A549 (cell line): ENCODE measurements at regions not wholly inside any gene's neighbourhood (a gene's known extent, or its start where the extent isn't known, plus 50 kb on each side); places are given as distances from the start of the nearest gene placed in this dataset.
"Not testable (repeated sequence)": the region's sequence is repeated elsewhere in the genome, so short reads cannot be mapped to it uniquely, and the experiment has no call there.

Experiments
- ATAC-seq, 2 experiments: fragments of 200-7000 bp in 1 of 2; fragments of >200 bp in 1 of 2; cut with Nextera tagmentation in 1 of 2; cut with Tn5 transposase in 1 of 2; 3 replicates each; pipeline versions ENCODE4 v1.8.0 to v1.9.1; 2018 to 2020; ENCODE audit warnings: mild to moderate bottlenecking in 1 of 2, moderate library complexity in 1 of 2
- CTCF ChIA-PET: fragments of 300-600 bp; sonication (Branson Sonifier 250); formaldehyde crosslinking; extraction: SDS; loops from one replicate; lab custom pipeline; 2021; ENCODE audit warnings: antibody characterized with exemption, inconsistent platforms; lab: Yijun Ruan, JAX
- POLR2A ChIA-PET: fragments of 350-600 bp; formaldehyde crosslinking; extraction: SDS; loops from one replicate; lab custom pipeline; 2021; ENCODE audit warnings: antibody characterized with exemption, inconsistent platforms; lab: Yijun Ruan, JAX
- DNase-seq, 2 experiments: peaks; one replicate each; pipeline versions ENCODE4 v3.0.0 to v3.0.0-alpha.2; 2011 to 2016; ENCODE audit warnings: low read depth in 1 of 2, low spot score in 1 of 2
- FAIRE-seq: peaks from 2 replicates; lab custom pipeline; 2011; peaks lifted over from hg19 to GRCh38; lab: Jason Lieb, UNC
- H3K27ac ChIP-seq, 2 experiments: fragments of >200 bp; sonication (Bioruptor Twin); formaldehyde crosslinking; 3 replicates each; pipeline ENCODE4 v1.5.1; 2016 to 2017
- H3K4me1 ChIP-seq: fragments of >200 bp; sonication (Bioruptor Twin); formaldehyde crosslinking; 3 replicates; pipeline ENCODE4 v1.6.1; 2016
- H3K4me2 ChIP-seq: fragments of >200 bp; sonication (Bioruptor Twin); formaldehyde crosslinking; 3 replicates; pipeline ENCODE4 v1.6.1; 2016
- H3K4me3 ChIP-seq: fragments of >200 bp; sonication (Bioruptor Twin); formaldehyde crosslinking; 3 replicates; pipeline ENCODE4 v1.5.1; 2016
- H3K9me3 ChIP-seq: fragments of >200 bp; sonication (Bioruptor Twin); formaldehyde crosslinking; 3 replicates; pipeline ENCODE4 v1.6.1; 2016
- MAFK ChIP-seq: fragments of 450-650 bp; IDR thresholded peaks from 2 replicates; pipeline ENCODE4 v1.6.1; 2014; ENCODE audit not compliant: partially characterized antibody
- RAD21 ChIP-seq, 2 experiments: fragments of >200 bp in 1 of 2; sonication (Bioruptor Twin) in 1 of 2; formaldehyde crosslinking in 1 of 2; IDR thresholded peaks in 1 of 2; conservative IDR thresholded peaks in 1 of 2; 2 replicates in 1 of 2; 3 replicates in 1 of 2; pipeline ENCODE4 v1.6.1; 2012 to 2018; ENCODE audit warnings: inconsistent platforms in 1 of 2
- WGBS: methylation state at CpG from one replicate; pipeline ENCODE4 v1.1.6; 2017; ENCODE audit errors: missing lambda C conversion rate; 5-methylcytosine and 5-hydroxymethylcytosine counted together

DNA sequence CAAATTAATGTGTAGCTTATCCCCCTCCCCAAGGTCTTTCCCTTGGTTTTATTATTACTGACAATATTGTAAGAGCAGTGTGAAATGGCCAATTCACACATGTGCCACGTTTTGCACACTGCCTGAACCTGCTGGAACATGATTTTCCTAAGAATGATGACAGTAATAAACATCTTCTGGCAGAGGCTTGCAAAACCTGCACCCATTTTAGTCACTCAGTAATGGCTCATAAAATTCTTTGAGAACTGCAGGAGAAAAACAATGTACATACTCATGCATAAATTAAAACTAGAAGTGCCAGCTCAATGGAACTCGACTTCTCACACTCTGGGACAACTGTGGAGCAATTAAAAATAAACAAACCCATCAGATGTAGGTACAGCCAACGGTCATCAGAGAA is 96.8 kb upstream of the POMZP3 start:
- H3K9me3 ChIP-seq, POLR2A ChIA-PET, ATAC-seq, H3K27ac ChIP-seq, H3K4me3 ChIP-seq, DNase-seq, H3K4me2 ChIP-seq, FAIRE-seq, CTCF ChIA-PET, H3K4me1 ChIP-seq: not testable (repeated sequence)
- WGBS, result 0% methylated on average over 2 of the region's 3 CpGs

GRCh38 chr7:76716551-76716950 is 89.5 kb upstream of the POMZP3 start:
- H3K9me3 ChIP-seq, H3K4me2 ChIP-seq, H3K4me1 ChIP-seq, H3K27ac ChIP-seq, POLR2A ChIA-PET, FAIRE-seq, H3K4me3 ChIP-seq, ATAC-seq, DNase-seq, CTCF ChIA-PET: not testable (repeated sequence)
- 68% methylated on average over 4 of the region's 4 CpGs for WGBS

DNA sequence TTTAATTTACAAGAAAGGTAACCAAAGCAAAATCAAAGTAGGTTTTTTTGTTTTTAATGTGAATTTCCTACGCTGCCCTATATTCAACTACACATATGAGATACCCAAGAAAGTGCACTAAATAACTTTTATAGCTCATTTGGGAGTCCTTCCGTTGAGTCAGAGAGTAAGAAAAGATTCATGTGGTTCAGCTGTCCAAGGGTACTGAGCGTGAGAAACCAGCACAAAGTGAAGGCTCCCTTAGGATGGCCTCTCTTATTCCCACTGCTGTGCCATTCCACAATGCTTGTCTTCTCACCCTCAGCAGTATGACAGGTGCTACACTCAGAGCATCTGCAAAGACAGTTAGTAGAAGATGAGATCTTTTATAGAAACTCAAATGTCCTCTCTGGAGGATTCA is 85.8 kb upstream of the POMZP3 start:
- DNase-seq, ATAC-seq, H3K4me3 ChIP-seq, H3K27ac ChIP-seq, POLR2A ChIA-PET, H3K9me3 ChIP-seq, H3K4me2 ChIP-seq, CTCF ChIA-PET, H3K4me1 ChIP-seq, FAIRE-seq: not testable (repeated sequence)
- 84% methylated on average over 3 of the region's 3 CpGs for WGBS

- FAIRE-seq, H3K4me3 ChIP-seq, H3K4me1 ChIP-seq, POLR2A ChIA-PET, H3K27ac ChIP-seq, H3K9me3 ChIP-seq, DNase-seq, H3K4me2 ChIP-seq, ATAC-seq, CTCF ChIA-PET: not testable (repeated sequence)
- WGBS, result 85% methylated on average over 2 of the region's 2 CpGs
Measured at GRCh38 chr7:76711648-76712047, 84.6 kb upstream of the POMZP3 start.

- 7% methylated on average over 1 of the region's 1 CpG for WGBS
- H3K4me2 ChIP-seq, H3K4me3 ChIP-seq, POLR2A ChIA-PET, H3K4me1 ChIP-seq, CTCF ChIA-PET, FAIRE-seq, H3K27ac ChIP-seq, H3K9me3 ChIP-seq: not testable (repeated sequence)
- DNase-seq (peak in 1 of 2 experiments; percentile 31), ATAC-seq (peak; percentile 19 to 66; a peak in 4 of 6 replicates)
- peak in 1 of 2 experiments; percentile 25; a peak in 1 of 5 replicates for TF ChIP-seq RAD21 (conservative IDR thresholded peaks at IDR 0.05 in 1 of 2, IDR thresholded peaks at IDR 0.05 in 1 of 2)
- TF ChIP-seq, all 56 proteins: peak for 1; not testable (repeated sequence) for 55
Measured at GRCh38 chr7:76709703-76710102, 82.6 kb upstream of the POMZP3 start.

GRCh38 chr7:76708446-76708845 is 81.4 kb upstream of the POMZP3 start:
- H3K4me1 ChIP-seq, H3K9me3 ChIP-seq, FAIRE-seq, H3K4me2 ChIP-seq, ATAC-seq, H3K4me3 ChIP-seq, POLR2A ChIA-PET, H3K27ac ChIP-seq, CTCF ChIA-PET, DNase-seq: not testable (repeated sequence)
- WGBS, result 85% methylated on average over 2 of the region's 2 CpGs

DNA sequence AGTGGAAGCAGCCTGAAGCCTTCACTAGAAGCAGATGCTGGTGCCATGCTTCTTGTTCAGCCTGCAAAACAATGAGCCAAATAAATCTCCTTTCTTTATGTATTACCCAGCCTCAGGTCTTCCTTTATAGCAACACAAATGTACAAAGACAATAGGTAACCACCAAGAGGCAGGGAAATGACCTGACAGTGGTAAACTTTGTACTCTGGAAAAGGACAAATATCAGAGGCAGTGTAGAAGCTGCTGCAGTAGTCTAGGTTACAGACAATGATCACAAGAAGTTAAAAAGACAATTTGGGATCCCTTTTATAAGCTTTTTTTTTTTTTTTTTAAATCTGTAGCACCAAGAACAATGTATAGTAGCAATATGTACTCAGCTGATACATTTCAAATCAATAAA is 76.7 kb upstream of the POMZP3 start:
- FAIRE-seq, CTCF ChIA-PET, ATAC-seq: not testable (repeated sequence)

GRCh38 chr7:76686277-76686676 is 59.2 kb upstream of the POMZP3 start:
- POLR2A ChIA-PET, H3K9me3 ChIP-seq, DNase-seq, H3K4me1 ChIP-seq, H3K4me2 ChIP-seq: not testable (repeated sequence)
- TF ChIP-seq MAFK, result peak; percentile 72
- TF ChIP-seq, all 56 proteins: peak for 1; not testable (repeated sequence) for 55
- ATAC-seq, H3K4me3 ChIP-seq, CTCF ChIA-PET, FAIRE-seq, H3K27ac ChIP-seq: not testable (repeated sequence)
- 87% methylated on average over 3 of the region's 3 CpGs for WGBS

More for the DNA sequence above, 76.7 kb upstream of the POMZP3 start:
- H3K4me1 ChIP-seq, DNase-seq, POLR2A ChIA-PET, H3K4me2 ChIP-seq, H3K9me3 ChIP-seq, H3K27ac ChIP-seq, H3K4me3 ChIP-seq: not testable (repeated sequence)

- H3K4me1 ChIP-seq, DNase-seq, H3K4me2 ChIP-seq, CTCF ChIA-PET, H3K9me3 ChIP-seq, H3K4me3 ChIP-seq, FAIRE-seq, H3K27ac ChIP-seq, POLR2A ChIA-PET, ATAC-seq: not testable (repeated sequence)
- WGBS, result 79% methylated on average over 1 of the region's 1 CpG
Measured at GRCh38 chr7:76684737-76685136, 57.7 kb upstream of the POMZP3 start.

DNA sequence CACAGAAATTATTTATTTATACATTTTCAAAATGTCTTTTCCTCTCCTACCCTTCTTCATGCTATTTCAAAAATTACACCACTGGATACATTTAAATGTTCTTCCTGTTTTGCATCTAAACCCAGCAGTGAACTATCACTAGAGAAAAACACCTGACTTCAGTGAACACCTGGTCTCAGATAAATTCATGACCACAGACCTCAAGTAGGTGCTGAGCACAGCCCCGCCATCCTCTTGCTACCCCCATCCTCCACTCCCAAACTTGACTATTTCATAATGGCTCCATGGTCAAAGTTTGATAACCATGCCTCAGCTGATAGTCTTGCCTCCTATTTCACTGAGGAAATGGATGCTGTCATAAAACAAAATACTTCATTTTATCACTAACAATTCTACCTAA is 56.6 kb upstream of the POMZP3 start:
- H3K4me1 ChIP-seq, DNase-seq, H3K4me3 ChIP-seq, CTCF ChIA-PET, POLR2A ChIA-PET, H3K4me2 ChIP-seq, FAIRE-seq, H3K9me3 ChIP-seq, H3K27ac ChIP-seq, ATAC-seq: not testable (repeated sequence)
- 50% methylated on average over 1 of the region's 1 CpG for WGBS

DNA sequence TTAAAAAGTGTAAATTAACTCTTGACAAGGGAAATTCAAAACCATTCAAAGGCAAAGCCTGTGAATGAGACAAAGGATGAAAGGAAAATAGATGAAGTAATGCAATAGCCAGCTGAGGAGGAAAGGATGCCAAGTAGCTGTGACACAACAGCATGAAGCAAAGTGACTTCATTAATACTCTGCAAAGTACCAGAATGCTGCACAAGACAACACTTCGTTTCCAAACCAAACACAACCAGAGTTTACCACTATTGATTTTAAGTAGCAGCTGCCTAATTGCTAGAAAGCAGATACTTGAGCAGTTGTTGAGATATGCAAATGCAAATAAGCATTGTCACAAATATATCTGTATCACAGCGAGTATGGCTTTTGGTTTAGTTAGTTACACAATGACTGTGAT is 54.7 kb upstream of the POMZP3 start:
- POLR2A ChIA-PET, CTCF ChIA-PET, H3K4me3 ChIP-seq, H3K4me1 ChIP-seq, ATAC-seq, H3K27ac ChIP-seq, H3K4me2 ChIP-seq, DNase-seq, FAIRE-seq, H3K9me3 ChIP-seq: not testable (repeated sequence)
- 42% methylated on average over 2 of the region's 2 CpGs for WGBS
